GM12878 (cell line): ENCODE measurements at regions not wholly inside any gene's neighbourhood (a gene's known extent, or its start where the extent isn't known, plus 50 kb on each side); places are given as distances from the start of the nearest gene placed in this dataset.

Experiments
- BRCA1 ChIP-seq: IDR thresholded peaks from 2 replicates; pipeline ENCODE4 v1.6.1; 2011; ENCODE audit warnings: low read depth, low read length, improper control_type of control experiment
- CHD2 ChIP-seq: IDR thresholded peaks from 2 replicates; pipeline ENCODE4 v1.6.1; 2011; ENCODE audit warnings: low read depth, low read length, improper control_type of control experiment, borderline replicate concordance
- CTCF ChIP-seq, 3 experiments: IDR thresholded peaks in 2 of 3; conservative IDR thresholded peaks in 1 of 3; 2 replicates each; pipeline ENCODE4 v1.5.1; 2011; ENCODE audit warnings: low read depth in 3 of 3, low read length in 3 of 3, mild to moderate bottlenecking in 3 of 3, control low read depth in 2 of 3, moderate library complexity in 2 of 3, inconsistent platforms in 1 of 3, mixed read lengths in 1 of 3; ENCODE audit not compliant: control insufficient read depth in 2 of 3, insufficient read depth in 1 of 3; ENCODE audit errors: extremely low read depth in 1 of 3
- E4F1 ChIP-seq: fragments of 450-650 bp; IDR thresholded peaks from 2 replicates; pipeline ENCODE4 v1.6.1; 2018; ENCODE audit warnings: borderline replicate concordance, mild to moderate bottlenecking; ENCODE audit not compliant: partially characterized antibody
- EP300 ChIP-seq, 2 experiments: fragments of 150-350 bp in 1 of 2; IDR thresholded peaks; 2 replicates each; pipeline ENCODE4 v1.6.1; 2011 to 2012; ENCODE audit warnings: low read depth in 2 of 2, low read length in 2 of 2, borderline replicate concordance in 1 of 2, improper control_type of control experiment in 1 of 2, inconsistent platforms in 1 of 2; ENCODE audit not compliant: control insufficient read depth in 1 of 2
- POLR2A ChIP-seq: IDR thresholded peaks from 2 replicates; pipeline ENCODE4 v1.6.1; 2011; ENCODE audit warnings: low read depth, mild to moderate bottlenecking, low read length
- REST ChIP-seq: IDR thresholded peaks from 2 replicates; pipeline ENCODE4 v1.6.1; 2012; ENCODE audit warnings: mild to moderate bottlenecking, low read depth, low read length

- TF ChIP-seq POLR2A (no peak), REST (no peak), EP300 (IDR thresholded peaks at IDR 0.05; ENCODE audit: borderline replicate concordance in 1 of 2, control insufficient read depth in 1 of 2, low read depth in 2 of 2, low read length in 2 of 2) (no peak), CHD2 (no peak), BRCA1 (no peak), CTCF (IDR thresholded peaks at IDR 0.05 in 2 of 3, conservative IDR thresholded peaks at IDR 0.05 in 1 of 3; ENCODE audit: control insufficient read depth in 2 of 3, extremely low read depth in 1 of 3, insufficient read depth in 1 of 3, low read depth in 3 of 3, low read length in 3 of 3) (no peak), E4F1 (no peak)
Measured at GRCh38 chr17:77880711-77881450, 77.6 kb upstream of the TNRC6C start.
